HG02642 (cell line): ENCODE measurements at regions not wholly inside any gene's neighbourhood (a gene's known extent, or its start where the extent isn't known, plus 50 kb on each side); places are given as distances from the start of the nearest gene placed in this dataset.

ENCODE experiments used
- ATAC-seq: cut with Tn5 transposase; IDR thresholded peaks from one replicate; pipeline ENCODE4 v1.9.1; 2021; ENCODE audit warnings: mild to moderate bottlenecking; ENCODE audit not compliant: unreplicated experiment, poor library complexity

DNA sequence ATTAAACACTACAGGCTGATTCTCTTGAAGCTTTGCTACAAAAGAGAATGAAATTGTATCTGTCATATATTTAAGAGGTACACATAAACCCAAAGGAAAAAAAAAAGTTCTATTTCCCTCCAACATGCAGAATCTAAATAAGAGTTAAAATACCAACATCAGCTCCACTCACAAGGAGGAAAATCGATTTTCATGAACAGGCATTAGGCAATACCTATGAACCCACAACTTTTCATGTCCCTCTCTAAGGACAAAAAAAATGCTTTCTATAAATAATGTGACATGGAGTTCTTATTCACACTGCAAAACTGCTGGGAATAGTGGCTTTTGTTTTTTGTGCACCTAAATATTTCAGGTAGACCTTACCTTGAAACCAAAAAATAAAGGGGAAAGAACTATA lies 192.5 kb downstream of the KLF12 start:
- no peak for ATAC-seq

DNA sequence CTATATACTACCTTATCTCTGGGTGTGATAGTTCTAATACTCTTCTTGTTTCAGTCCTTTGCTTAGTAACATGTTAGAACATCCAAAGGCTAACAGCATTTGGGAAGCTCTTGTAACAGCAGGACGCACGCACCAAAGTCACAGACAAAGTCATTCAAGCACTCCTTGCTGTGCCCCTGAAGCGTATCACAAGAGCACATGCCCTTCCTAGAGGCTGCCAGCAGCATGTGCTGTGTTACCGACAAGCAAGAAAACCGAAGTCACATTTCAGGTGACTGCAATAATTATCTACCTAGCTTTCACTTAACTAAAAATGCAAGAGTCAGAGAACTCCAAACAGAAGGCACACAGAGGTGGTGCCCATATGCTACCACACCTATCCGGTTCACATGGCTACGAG lies 194.1 kb downstream of the KLF12 start:
- ATAC-seq = no peak

DNA sequence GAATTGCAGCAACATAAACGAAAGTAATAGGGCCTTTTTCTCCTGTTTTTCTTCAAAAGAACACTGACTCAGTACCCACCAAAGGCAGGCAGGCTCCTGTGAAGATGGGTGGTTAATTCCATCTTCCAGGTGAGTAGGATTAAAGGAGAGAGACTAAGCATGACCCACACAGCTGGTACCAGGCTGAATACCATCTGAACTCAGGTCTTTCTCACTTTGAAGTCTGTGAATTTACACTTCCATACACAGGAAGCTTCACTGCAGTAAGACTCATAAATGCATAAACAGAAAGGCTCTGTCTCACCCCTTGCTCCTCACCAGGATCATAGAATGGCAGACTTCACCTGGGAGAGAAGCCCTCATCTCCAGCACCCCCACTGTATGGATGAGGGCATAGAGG lies 194.6 kb downstream of the KLF12 start:
- ATAC-seq = no peak

DNA sequence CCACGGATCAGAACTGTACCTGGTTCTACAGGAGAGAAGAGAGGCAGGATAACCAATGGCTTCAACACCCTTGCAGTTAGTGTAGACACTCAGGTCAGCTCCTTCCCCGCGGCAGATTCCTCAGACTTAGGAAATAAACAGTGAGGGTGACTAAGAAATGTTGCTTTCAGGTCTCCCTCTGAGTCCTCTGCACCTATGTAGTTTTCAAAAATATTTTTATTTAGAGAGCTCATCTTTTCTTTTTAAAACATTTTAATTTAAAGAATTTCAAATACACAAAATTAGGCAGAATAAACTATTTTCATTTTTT lies 195.2 kb downstream of the KLF12 start:
- ATAC-seq = no peak

DNA sequence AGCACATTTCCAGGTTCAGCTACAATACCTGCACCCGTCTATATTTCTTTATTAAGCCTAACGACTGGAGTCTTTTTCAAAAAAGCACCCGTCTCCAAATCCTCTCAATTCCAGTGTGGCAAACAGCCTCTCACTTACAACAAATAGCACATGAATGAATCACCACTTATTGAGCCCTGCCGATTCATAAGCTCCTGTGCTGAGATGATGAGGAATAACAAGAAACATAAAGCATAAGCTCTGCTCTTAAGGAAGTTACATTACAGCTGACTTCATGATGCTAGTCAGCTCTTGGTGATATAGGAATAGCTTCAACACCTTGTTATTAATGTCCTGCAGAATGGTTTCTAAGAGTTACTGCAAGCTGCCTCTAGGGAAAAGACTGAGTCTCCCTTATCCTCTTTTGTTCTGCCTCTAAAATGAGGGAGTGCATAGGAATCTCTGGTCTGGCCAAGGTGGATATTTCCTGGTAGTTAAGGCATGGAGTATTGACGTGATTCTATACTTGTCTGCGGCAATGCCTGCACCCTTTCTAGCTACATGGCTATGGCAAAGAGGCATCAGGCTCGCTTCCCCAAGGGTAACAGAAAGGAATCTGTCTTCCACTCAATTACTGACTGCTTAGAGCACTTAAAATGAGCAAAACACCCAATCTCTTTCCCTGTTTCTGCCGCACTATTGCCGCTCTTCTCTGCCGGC lies 195.7 kb downstream of the KLF12 start:
- no peak for ATAC-seq

DNA sequence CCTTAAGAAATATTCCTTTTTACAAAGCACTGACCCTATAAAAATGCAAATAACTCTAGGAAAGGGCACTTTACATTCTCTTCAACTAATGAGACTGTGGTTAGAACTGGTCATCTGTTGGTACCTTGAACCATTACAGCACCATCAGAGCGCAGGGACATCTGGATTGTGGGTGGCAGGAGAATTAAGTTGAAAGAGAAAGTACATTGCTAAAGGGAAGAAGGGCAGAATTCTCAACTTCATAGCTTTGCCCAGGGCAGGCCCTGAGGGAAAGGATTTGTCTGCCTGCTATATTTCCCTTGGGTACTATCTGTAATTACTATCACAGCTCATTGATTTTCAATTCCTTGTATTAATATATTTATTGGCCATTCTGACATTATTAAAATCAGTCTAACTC lies 196.8 kb downstream of the KLF12 start:
- ATAC-seq = no peak

DNA sequence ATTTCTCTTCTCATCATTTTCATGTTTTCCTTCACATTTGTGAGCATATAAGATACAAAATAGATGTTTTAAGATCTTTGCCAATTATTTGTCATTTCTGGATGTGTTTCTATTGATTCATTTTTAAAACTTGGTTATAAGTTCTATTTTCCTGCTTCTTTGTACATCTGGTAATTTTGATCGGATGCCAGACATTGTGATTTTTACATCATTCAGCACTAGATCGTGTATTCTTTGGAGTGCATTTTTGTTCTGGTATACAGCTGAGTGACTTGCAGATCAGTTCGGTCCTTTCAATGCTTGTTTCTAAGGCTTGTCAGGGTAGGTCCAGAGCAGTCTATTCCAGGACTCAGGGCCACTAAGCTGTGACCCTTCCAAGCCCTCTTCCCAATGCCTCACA lies 198.2 kb downstream of the KLF12 start:
- no peak for ATAC-seq

DNA sequence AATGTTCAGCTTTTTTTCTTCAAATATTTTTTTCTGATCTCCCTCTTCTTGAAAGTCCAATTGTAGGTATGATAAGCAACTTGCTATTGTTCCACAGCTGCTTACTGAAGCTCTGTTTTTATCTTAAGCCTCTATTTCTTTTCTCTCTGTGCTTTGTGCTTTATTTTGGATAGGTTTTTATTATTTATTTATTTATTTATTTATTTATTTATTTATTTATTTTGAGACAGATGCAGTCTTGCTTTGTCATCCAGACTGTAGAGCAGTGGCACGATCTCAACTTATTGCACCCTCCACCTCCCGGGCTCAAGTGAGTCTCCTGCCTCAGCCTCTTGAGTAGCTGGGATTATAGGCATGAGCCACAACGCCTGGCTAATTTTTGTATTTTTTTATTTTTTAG lies 199.4 kb downstream of the KLF12 start:
- ATAC-seq = no peak

DNA sequence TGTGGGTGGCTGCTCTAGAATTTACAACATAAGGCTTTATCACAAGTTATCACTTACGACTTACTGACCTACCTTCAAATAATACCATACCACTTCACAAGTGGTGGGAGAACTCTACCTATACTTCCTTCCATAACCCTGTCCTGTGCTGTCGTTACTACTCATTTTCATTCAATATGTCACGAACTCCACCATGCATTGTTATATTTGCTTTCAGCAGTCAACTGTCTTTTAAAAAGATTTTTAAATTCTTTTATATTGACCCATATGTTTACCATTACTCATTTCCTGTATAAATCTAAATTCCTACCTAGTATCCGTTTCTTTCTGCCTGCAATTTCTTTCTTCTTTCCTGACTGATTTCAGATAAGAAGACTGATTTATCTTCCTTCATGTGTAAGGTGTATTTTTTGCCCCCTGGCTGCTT lies 200.0 kb downstream of the KLF12 start:
- ATAC-seq = no peak

DNA sequence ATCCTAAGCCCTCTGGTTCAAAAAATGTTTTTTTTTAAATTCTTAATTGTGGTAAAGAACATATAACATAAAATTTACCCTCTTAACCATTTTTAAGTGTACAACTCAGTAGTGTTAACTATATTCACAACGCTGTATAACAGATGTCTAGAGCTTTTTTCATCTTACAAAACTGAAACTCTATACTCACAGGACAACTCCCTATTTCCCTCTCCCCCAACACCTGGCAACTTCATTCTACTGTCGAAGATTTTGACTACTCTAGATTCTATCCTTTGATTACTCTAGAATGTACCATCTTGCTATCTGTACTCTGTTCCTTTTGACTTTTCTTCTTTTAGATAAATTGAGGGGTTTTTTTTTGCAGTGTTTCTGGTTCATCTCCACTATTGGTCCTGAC lies 200.4 kb downstream of the KLF12 start:
- no peak for ATAC-seq

DNA sequence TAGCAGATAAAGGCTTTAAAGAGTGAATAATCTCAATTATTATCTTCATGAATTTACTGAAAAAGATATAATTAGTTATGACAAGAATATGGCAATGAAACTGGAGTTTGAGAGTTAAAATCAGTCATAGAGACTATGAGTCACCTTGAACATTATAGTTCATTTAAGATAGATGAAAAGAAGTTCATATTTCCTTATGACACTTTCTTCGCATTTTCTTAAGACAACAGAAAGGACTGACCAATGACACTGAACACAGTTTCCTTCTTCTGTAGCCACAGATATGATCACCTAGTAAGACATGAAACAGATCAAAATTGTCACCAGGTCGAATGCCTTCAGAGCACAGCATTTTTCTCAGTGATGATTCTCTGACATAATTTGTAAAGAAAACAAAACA lies 202.1 kb downstream of the KLF12 start:
- no peak for ATAC-seq

DNA sequence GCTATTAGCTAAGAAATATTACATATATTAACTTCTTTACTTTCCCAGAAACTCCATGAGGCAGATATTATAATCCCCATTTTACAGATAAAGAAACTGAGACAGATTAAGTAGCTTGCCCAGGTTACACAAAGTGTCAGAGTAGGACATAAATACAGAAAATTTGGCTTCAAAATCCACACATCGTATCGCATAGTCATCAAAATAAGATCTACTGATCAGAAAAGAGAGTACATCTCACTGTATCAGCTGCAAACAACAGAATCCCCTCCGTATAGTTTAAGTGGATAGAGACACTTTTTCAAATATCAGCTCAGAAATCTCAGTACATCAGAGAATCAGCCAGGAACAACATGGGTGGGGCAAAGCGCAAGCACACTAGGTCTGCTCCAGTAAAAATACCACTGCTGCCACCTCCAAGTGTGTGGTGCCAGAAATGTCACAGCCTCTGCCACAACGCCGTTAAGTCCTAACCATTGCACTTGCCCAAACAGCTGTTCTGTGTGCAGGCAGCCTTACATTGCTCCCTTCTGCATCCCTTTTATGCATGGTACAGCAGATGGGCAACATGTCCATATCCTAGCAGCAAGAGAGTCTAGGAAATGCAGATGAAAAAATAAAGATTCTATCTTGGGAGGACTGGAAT lies 204.8 kb downstream of the KLF12 start:
- no peak for ATAC-seq

DNA sequence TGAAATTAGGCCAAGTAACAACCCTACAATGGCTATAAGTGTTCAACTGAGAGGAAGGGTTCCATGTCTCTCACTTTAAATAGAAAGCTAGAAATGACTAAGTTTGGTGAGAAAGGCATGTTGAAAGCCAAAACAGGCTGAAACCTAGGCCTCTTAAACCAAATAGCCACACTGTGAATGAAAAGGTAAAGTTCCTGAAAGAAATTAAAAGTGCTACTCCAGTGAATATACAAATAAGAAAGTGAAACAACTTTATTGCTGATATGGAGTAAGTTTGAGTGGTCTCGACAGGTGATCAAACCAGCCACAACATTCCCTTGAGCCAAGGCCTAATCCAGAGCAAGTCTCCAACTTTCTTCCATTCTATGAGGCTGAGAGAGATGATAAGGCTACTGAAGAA lies 209.6 kb downstream of the KLF12 start:
- peak; percentile 85 for ATAC-seq

DNA sequence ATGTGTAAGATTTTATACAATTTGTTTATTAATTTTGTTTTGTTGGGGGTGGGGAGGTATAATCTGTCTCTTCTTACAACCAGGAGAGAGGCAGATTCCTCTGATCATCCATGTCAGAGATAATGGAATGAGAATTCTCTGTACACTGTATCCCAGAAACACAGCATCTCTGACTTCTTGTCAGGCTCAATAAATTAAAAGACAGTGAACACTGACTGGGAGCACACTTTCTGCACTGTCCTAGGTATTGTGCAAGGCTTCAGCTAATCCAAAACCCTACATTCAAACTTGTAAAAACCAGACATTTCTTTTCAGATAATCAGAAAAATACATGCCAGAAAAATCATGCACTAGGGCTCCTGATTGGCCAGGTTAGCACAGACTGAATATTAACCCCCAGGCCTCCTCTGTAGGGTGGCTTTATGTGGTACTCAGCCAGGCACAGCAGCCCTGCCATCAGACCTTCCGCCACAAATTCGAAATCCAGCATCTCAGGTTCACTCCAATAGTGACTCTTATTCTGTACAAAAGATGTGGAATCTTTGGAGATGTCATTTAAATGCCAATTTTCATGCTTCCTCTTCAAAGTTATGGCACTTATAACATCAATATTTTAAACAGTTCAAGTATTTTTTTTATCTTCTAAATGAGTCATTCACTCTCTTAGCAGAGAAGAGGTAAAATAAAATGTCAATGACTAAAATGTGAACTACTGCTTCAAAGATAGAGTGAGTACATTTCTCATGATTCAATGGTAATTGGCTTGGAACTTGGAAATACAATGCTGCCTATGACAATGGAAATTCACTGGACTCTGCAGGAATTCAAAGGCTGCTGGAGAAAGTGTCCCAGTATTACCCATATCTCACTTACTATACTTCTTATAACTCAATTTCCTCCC lies 211.5 kb downstream of the KLF12 start:
- ATAC-seq = no peak

DNA sequence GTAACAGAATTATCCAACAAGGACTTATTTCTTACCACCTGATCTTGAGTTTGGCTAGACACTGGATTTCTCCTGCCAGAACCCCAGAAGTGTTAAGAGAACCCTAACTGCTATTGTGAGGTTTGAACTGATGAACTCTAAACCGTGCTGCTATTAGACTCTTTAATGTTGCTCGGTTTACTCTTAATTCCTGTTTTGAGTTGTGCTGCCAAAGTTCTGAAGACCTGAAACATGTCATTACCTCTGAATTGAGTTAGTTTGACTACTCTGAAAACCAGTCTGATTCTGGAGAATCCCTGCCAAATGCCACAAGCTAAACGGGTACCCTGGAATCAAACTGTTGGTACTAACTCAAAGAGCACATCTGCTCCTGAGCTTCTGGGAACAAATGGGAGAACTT lies 215.5 kb downstream of the KLF12 start:
- no peak for ATAC-seq

DNA sequence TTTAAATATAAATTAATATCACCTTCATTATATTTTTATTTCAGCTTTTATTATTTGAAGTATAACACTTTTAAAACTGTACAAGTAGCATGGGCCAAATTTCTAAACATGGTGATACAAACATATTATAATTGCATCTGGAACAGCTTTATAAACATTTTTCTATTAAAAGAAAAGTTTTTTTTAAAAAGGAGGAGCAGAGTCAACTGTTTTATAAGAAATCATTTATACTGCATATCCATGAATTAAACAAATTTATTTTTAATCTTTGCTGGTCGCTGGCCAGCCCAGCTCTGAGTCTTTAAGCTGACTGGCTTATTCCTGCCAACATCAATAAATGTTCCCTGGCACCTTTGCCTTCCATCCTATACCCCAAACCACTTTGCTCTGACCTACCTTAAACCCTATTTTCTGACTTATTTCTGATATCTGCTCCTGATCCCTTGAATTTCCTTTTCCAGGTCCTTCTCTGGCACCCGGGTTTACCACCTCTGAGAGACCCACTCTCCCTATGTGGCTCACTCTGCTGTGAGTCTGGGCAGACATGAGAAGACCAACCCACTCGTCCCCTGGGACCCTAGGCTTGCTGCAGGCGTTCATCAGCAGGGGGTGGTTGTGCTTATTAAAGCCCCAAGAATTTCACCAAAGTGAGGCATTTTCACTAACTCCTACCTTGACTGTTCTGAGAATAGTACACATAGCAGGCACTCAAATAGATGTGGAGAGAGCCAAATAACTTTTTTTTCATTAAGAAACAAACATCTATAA lies 220.3 kb downstream of the KLF12 start:
- peak; percentile 69 for ATAC-seq

DNA sequence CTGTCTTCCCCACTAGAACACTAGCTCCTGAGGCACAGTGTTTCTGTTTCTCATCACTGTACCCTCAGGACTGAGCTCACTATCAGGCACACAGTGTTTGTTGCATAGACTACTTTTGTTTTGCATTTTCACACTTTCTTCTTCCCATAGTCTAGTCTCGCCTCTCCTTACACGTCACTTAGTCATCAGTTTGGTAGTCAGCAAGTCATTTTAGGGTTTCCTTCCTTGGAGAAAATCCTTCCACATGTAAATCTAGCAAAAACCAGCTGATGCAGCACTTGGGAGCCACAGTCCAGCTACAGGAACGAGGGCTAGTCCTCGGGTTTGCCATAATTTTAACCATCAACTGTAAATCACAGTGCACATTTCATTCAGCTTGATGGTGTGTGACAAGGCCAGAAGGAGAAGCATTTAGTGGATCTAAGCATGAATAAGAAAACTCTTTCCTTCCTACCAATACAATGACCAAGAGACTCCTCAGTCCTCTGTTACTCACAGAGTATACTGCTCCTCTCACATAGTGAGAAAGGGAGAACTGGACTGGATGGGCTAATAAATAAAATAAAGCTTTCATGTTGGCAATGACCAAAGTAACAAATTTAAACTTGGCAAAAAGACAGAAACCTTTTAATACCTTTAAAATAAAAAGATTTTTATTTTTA lies 221.0 kb downstream of the KLF12 start:
- peak; percentile 43 for ATAC-seq

DNA sequence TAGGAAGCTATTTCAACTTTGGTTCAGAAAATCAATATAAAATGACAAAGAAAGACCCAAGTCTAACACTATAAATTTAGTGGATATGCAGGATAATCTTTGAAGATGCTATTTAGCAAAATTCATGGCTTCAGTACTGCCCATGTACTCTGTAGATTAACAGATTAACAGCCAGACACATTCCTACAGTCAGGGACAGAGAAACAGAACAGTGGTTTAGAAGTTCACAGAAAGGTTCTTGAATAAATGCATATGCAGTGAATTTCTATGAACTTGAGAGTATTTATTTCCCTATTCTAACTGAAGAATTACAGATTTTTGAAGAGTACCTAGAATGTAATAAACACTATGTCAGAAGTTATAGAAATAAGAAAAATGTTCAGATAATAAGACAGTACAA lies 222.8 kb downstream of the KLF12 start:
- ATAC-seq = no peak

DNA sequence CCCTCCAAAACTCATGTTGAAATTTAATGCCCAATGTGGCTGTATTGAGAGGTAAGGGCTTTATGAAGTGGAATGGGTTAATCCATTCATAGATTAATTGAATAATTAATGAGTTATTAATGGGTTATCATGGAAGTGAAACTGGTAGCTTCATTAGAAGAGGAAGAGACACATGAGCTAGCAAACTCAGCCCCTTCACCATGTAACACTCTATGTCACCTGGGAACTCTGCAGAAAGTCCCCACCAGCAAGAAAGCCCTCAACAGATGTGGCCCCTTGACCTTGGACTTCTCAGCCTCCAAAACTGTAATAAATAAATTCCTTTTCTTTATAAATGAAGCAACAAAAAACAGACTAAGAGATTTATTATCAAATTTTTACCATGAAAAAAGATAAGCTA lies 223.5 kb downstream of the KLF12 start:
- ATAC-seq = no peak

DNA sequence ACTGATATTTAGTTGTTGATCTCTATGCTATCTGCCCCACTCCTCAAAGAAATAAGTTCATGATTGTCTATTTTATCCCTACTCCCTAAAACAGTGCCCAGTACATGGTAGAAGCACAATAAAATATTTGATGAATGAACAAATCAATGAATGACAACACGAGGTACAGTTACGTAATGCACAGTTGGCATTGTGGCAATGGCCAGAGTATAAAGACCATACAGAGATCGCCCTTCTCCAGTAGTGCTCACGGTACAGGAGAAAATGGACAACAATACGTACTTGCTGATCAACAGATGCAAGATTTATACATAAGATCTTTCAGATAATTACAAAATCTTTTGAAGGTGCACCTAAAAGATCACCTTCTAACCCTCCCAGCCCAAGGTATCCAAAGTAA lies 225.4 kb downstream of the KLF12 start:
- no peak for ATAC-seq
